ENCODE measurements at regions not wholly inside any gene's neighbourhood (a gene's known extent, or its start where the extent isn't known, plus 50 kb on each side); places are given as distances from the start of the nearest gene placed in this dataset.

GRCh38 chr13:84491952-84492351 lies 609.7 kb upstream of the SLITRK1 start:
- no peak for DNase-seq

DNA sequence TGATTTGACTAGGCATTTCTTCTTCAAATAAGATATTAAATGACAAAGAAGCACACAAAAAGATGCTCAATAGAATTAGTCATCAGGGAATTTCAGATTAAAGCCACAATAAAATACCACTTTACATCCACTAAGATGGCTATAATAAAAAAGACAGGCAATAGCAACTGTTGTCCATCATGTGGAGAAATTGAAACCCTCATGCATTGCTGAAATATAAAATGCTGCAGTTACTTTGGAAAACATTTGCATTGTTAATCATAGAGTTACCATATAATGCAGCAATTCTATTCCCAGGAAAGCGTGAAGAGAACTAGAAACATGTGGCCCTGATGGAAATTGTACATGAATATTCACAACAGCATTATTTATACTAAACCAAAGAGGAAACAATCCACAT lies 605.5 kb upstream of the SLITRK1 start:
- DNase-seq, result no peak

- no peak for DNase-seq
These were observed 599.7 kb upstream of the SLITRK1 start for GRCh38 chr13:84481958-84482357.

DNA sequence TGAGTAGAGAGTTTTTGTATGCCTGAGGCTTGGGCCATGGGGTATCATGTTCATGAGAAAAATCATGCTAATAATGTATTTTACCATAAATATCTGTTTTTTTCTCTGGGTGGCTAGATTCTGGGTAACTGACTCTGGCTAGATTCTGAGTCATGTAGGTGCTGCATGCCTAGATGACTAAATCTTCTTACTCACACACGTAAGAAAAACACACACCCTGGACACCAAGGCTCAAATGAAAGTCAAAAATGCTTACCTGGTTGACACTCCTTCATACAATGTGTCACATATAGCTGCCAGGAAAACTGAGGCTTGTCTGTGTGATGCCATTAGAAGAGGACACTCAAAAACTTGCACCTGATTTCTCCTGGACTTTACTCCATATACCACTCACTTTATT lies 597.4 kb upstream of the SLITRK1 start:
- no peak for DNase-seq

DNA sequence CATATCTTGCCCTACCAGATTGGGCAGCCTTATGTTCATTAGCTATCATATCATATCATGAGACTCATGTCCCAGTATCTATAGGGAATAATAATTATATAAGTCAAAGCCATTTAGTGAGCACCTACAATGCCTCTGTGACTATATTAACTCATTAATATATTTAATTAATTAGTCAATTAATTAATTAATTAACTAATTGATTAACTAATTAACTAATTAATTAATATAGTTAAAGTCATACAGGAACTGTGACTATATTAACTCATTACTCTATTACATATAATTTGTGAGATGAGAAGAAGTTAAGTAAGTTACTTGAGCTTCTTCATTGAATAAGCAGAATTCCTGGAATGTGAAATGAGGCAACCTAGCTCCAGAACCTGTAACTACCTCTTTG lies 588.3 kb upstream of the SLITRK1 start:
- DNase-seq, result no peak

DNA sequence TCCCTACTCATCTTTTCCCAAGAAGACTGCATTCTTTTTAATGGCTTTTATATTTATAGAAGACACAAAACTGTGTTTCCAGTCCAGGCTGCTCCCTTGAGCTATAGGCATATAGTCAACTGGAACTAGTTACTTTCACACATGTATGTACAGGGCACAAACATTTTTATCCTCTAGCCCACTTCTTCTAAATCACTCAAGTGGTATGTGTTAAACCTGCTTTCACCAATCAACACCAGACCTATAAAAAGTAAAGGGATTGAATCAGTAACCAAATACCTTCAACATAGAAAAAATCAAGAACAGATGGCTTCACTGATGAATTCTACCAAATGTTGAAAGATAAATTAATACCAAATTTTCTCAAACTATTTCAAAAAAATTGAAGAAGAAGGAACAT lies 584.2 kb upstream of the SLITRK1 start:
- no peak for DNase-seq

- DNase-seq, result no peak
These were observed 578.7 kb upstream of the SLITRK1 start for GRCh38 chr13:84460989-84461388.

DNA sequence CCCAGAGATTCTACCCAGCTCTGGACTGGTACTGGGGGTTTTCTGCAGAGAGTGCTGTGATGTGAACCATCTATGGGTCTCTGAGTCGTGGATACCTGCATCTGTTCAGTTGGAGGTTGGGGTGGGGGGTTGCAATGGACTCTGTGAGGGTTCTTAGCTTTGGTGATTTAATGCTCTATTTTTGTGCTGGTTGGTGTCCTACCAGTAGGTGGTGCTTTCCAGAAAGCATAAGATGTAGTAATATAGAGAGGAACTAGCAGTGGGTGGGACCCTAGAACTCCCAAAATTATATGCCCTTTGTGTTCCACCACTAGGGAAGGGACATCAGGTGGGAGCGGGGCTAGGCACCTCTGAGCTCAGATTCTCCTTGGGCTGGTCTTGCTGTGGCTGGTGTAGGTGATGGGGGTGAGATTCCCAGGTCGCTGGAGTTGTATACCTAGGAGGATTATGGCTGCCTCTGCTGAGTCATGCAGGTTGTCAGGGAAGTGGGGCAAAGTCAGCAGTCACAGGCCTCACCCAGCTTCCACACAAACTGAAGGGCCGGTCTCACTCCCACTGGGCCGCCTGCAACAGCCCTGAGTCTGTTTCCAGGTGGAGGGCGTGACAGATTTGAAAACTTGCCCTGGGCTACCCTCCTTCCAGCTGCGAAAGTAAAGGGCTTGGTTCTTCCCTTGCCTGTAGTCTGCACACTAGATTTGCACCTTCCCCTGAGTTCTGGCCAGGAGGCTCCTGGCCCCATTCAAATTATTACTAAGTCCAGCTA lies 573.0 kb upstream of the SLITRK1 start:
- DNase-seq, result no peak

DNA sequence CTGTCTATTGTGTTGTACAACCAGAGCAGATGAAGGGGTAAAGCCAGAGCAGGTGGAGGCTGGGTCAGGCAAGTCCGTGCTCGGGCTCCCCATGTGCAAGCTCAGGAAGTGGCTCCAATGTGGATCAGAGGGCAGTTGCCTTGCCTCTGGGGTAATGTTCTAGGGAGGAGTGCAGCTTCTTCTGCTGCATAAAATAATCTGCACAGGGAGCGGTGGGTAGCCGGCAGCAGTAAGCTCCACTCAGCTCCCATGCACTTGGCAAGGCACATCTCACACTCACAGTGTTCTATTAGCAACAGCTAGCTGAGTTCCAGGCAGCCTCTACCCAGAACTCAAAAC lies 565.3 kb upstream of the SLITRK1 start:
- no peak for DNase-seq

DNA sequence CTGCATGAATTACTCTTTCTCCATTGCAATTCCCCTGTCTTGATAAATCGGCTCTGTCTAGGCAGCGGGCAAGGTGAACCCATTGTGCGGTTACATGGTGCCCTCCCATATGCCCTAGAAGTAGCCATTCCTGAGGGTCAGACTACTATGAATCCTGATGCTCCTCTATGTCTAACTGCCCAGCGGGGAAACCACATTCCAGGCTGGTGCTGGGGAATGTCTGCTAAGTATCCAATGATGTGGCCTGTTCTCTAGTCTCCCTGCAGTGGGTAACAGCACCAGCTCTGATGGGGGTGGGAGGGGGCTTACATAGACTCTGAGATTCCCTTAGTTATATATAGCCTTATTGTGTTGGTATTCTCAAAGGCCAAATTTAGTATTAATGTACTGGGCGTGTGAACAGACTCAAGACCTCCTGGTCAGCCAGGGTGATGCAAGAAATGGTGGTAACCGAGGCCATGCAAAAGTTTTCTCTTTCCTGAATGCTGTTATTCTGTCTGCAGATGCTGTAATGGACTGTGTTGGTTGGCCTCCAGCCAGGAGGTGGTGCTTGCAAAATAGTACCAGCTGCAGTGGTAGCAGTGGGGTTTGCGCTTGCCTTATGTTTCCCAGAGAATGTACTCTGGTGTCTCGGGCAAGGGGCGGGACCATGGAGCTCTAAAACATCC lies 564.8 kb upstream of the SLITRK1 start:
- DNase-seq, result no peak

DNA sequence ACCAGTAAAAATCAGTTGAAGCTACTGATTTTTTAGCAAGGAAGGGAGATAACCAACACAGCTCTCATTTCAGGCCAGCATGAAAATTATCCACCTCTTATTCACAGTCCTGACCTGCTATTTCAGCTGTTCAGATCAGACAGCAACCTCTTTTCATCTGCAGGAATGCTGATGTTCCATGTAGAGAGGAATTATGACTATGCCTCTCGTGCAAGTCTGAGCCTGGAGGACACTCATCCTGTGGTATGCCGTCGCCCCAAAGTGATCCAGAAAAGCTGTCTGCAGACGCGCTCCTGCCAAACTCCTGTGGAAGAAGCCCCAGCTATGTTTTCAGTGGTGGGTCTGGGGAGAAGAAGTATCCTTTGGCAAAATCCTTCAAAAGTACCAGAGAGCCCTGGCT lies 563.5 kb upstream of the SLITRK1 start:
- DNase-seq, result no peak

DNA sequence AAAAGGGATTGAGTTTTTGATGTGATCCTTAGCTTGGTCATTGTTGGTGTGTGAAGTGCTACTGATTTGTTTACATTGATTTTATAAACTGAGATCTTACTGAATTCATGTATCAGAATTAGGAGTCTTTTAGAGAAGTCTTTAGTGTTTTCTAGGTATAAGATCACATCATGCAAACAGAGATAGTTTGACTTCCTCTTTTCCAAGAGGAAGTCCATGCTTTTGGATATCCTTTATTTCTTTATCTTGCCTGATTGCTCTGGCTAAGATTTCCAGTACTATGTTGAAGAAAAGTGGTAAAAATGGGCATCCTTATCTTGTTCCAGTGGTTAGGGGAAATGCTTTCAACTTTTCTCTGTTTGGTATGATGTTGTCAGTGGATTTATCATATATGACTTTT lies 561.2 kb upstream of the SLITRK1 start:
- no peak for DNase-seq

GRCh38 chr13:84439108-84439507 lies 556.8 kb upstream of the SLITRK1 start:
- DNase-seq, result no peak

- DNase-seq, result no peak
These were observed 550.8 kb upstream of the SLITRK1 start for GRCh38 chr13:84433024-84433423.

GRCh38 chr13:84431646-84432045 lies 549.4 kb upstream of the SLITRK1 start:
- no peak for DNase-seq

- DNase-seq, result no peak
These were observed 548.2 kb upstream of the SLITRK1 start for GRCh38 chr13:84430446-84430845.

DNA sequence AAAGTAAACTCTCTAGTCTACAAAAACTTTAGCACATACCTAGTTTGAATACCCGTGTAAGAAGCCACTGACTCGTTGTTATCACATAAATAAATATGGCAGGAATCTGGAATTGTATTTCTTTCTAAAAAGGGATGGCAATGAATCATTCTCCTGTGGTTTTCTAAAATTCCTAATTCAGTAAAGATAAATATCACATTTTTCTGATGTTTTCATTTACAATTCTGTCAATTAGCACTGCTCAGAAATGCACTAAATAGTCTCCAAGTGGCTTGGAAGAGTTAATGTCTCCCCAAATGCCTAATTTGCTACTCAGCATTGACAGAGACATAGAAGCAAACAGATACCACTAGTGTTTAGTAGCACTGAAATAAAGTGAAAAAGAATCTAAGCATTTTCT lies 547.7 kb upstream of the SLITRK1 start:
- no peak for DNase-seq

GRCh38 chr13:84418041-84418440 lies 535.8 kb upstream of the SLITRK1 start:
- no peak for DNase-seq

DNA sequence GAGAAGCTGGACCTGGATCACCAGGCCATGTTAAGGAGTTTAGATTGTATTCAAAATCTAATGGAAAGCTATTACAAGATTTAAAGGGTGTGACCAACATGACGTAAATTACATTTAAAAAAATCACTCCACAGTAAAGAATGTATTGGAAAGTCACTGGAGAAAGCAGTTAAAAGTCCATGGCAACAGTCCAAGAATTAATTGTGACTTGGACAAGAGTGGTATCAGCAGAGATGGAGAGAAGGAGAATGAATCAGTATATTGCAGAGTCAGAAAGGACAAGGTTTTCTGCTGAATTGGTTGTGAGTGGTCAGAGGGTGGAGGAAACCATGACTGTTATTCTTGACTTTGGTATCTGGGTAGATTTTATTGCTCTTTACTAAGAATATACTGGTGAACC lies 535.1 kb upstream of the SLITRK1 start:
- DNase-seq, result no peak

- no peak for DNase-seq
These were observed 530.7 kb upstream of the SLITRK1 start for GRCh38 chr13:84413016-84413415.

DNA sequence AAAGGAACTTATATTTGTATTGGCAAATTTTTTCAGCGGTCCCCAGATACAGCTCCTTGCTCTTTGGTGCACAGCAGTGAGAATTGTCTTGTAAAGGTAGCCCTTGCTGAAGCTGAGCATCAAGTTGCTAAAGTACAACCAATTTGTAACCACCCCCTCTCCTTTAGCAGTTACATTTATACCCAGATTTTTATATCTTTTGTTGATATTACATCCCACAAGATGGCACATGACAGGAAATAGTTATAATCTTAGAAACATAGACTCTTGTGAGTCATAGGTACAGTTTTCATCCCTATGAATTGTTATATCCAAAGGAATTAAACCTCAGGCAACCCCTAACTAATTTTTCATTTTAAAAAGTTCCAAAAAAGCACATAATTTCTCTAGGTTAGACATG lies 523.0 kb upstream of the SLITRK1 start:
- DNase-seq, result no peak

DNA sequence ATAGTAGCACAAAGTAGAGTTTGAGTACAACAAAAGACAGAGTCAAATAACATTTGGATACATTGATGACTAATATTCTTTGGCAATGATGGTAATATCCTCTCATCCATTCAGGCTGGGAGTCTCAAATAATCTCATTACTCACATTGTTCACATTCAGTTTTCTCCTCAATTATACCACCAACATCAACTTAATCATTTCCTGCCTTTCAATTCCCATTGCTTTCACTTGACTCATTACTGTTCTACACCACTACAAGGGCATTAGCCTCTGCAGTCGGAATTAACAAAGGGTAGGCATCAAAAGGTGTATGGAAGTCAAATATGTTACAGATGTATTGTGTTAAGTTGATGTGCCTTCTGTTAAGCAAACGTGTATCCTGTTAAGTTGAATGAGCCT lies 518.4 kb upstream of the SLITRK1 start:
- no peak for DNase-seq

- DNase-seq, result no peak
These were observed 517.2 kb upstream of the SLITRK1 start for GRCh38 chr13:84399320-84400085.

DNA sequence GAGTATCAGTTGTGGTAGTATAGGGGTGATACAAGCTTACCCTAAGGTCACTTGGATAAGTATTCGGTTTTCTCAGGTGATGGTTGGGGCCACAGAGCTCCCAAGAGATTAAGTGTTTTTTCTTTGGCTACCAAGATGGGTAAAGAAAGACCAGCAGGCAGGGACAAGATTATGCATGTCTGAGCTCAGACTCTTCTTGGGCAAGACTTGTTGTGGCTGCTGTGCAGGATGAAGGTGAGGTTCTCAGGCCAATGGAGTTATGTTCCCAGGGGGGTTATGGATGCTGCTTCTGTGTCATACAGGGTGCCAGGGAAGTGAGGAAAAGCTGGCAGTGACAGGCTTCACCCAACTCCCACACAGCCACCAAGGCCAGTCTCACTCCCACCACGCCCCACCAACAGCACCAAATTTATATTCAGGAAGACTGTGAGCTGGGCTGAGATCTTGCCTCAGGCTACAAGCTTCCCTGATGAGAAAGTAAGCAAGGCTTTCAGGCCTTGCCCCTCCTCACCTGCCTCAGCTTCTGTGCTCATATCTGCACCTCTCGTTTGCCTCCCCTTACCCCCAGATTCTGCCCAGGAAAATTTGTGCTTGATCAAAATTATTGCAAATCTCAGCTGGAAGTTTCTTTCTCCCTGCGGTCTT lies 511.8 kb upstream of the SLITRK1 start:
- DNase-seq, result no peak

Data from CD4-positive, alpha-beta T cell treated with Interleukin-12 subunit alpha and Interleukin-12 subunit beta, for 1 hour (primary cell).